Panc1 (cell line): ENCODE measurements at regions not wholly inside any gene's neighbourhood (a gene's known extent, or its start where the extent isn't known, plus 50 kb on each side); places are given as distances from the start of the nearest gene placed in this dataset.

ENCODE experiments used
- ATAC-seq: fragments of 200-7000 bp; cut with Tn5 transposase; 2 replicates; pipeline ENCODE4 v1.9.1; 2020; ENCODE audit warnings: mild to moderate bottlenecking, moderate library complexity
- BruUV-seq: library from RNA; stranded (reverse); fragments of 400-500 nt; replicated peaks from 2 replicates; lab custom pipeline; 2021; lab: Mats Ljungman, UMichigan
- CTCF ChIA-PET: fragments of 300-600 bp; sonication (Branson Sonifier 250); formaldehyde crosslinking; loops from one replicate; lab custom pipeline; 2022; ENCODE audit warnings: antibody characterized with exemption; lab: Charles Lee
- POLR2A ChIA-PET: fragments of 300-600 bp; sonication (Branson Sonifier 250); formaldehyde crosslinking; loops from one replicate; lab custom pipeline; 2022; ENCODE audit warnings: antibody characterized with exemption; lab: Charles Lee
- DNase-seq: peaks from one replicate; pipeline ENCODE4 v3.0.0-alpha.2; 2010; ENCODE audit warnings: low read depth, low spot score
- H3K27ac ChIP-seq: 2 replicates; pipeline ENCODE4 v1.5.1; 2011; ENCODE audit warnings: mild to moderate bottlenecking, low read length, inconsistent platforms
- H3K27me3 ChIP-seq: fragments of 200-500 bp; sonication (Bioruptor generic); 2 replicates; pipeline ENCODE4 v1.6.0; 2014; ENCODE audit warnings: low read length, inconsistent platforms; ENCODE audit not compliant: control insufficient read depth, insufficient read depth
- H3K36me3 ChIP-seq: fragments of 200-500 bp; sonication (Bioruptor generic); 2 replicates; pipeline ENCODE4 v1.5.1; 2014; ENCODE audit warnings: inconsistent platforms, mild to moderate bottlenecking, low read length, moderate library complexity; ENCODE audit not compliant: control insufficient read depth, insufficient read depth
- H3K4me1 ChIP-seq: 2 replicates; pipeline ENCODE4 v1.5.1; 2011; ENCODE audit warnings: inconsistent platforms, mild to moderate bottlenecking, low read length, moderate library complexity; ENCODE audit not compliant: control insufficient read depth, insufficient read depth
- H3K4me3 ChIP-seq, 2 experiments: 2 replicates each; pipeline ENCODE4 v1.5.1; 2011 to 2012; ENCODE audit warnings: low read depth in 2 of 2, low read length in 2 of 2, mild to moderate bottlenecking in 2 of 2, inconsistent platforms in 1 of 2, moderate library complexity in 1 of 2
- H3K9me3 ChIP-seq: fragments of 200-500 bp; sonication (Bioruptor generic); 2 replicates; pipeline ENCODE4 v1.5.1; 2014; ENCODE audit warnings: low read depth, mild to moderate bottlenecking, inconsistent platforms, low read length, moderate library complexity; ENCODE audit not compliant: control insufficient read depth, insufficient read depth
- CTCF ChIP-seq: fragments of 450-650 bp; IDR thresholded peaks from 2 replicates; pipeline ENCODE4 v1.5.1; 2017; ENCODE audit warnings: mild to moderate bottlenecking
- POLR2AphosphoS5 ChIP-seq: IDR thresholded peaks from 2 replicates; pipeline ENCODE4 v1.6.1; 2012; ENCODE audit warnings: mild to moderate bottlenecking, low read depth, low read length, moderate library complexity
- REST ChIP-seq, 2 experiments: IDR thresholded peaks; 2 replicates each; pipeline ENCODE4 v1.6.1; 2011 to 2012; ENCODE audit warnings: low read depth in 2 of 2, control low read depth in 1 of 2, low read length in 1 of 2, mild to moderate bottlenecking in 1 of 2, moderate library complexity in 1 of 2; ENCODE audit not compliant: insufficient read depth in 1 of 2
- SIN3A ChIP-seq: IDR thresholded peaks from 2 replicates; pipeline ENCODE4 v1.6.1; 2012; ENCODE audit warnings: low read depth, mild to moderate bottlenecking, low read length, moderate library complexity, borderline replicate concordance; ENCODE audit not compliant: insufficient read depth
- TCF7L2 ChIP-seq: IDR thresholded peaks from 2 replicates; pipeline ENCODE4 v1.6.1; 2011; ENCODE audit warnings: mild to moderate bottlenecking, low read depth, low read length, inconsistent platforms
- in situ Hi-C: cut with HindIII; loops from 2 replicates; pipeline ENCODE4 v1.10.0; 2016; ENCODE audit warnings: low sequenced_read_pairs, low pct_unique_long_range_greater_than_20kb
- intact Hi-C: fragments of 100-400 bp; cut with micrococcal nuclease; formaldehyde crosslinking; loops from one replicate; pipeline ENCODE4 v1.10.0; 2022; ENCODE audit not compliant: unreplicated experiment

- H3K27ac ChIP-seq, result no peak overlapping the region
- DNase-seq, result no peak
- intact Hi-C loops (no loop called here), in situ Hi-C loops (no loop called here)
- TF ChIP-seq CTCF (no peak), SIN3A (no peak), POLR2AphosphoS5 (no peak), TCF7L2 (no peak), REST (IDR thresholded peaks at IDR 0.05; ENCODE audit: insufficient read depth in 1 of 2, low read depth in 2 of 2, low read length in 1 of 2) (no peak)
- no TSS peak for BruUV-seq
- ChIA-PET POLR2A (no interaction called here), CTCF (no interaction called here)
- H3K27me3 ChIP-seq, result 0 out of 2 replicates have a peak, but pooled peaks cover 2% of the 10 kb centered on the region
- ATAC-seq, result no peak
- no peaks in the 10 kb centered on the region for H3K4me1 ChIP-seq
- no peak overlapping the region for H3K4me3 ChIP-seq
- no peaks in the 10 kb centered on the region for H3K36me3 ChIP-seq
- no peaks in the 10 kb centered on the region for H3K9me3 ChIP-seq
Observed at GRCh38 chr10:117674201-117674600, 131.7 kb downstream of the EMX2 start.

GRCh38 chr10:117674646-117675045 lies 132.1 kb downstream of the EMX2 start:
- POLR2A ChIA-PET, result no interaction called here
- no peak overlapping the region for H3K27ac ChIP-seq
- BruUV-seq, result no TSS peak
- CTCF ChIA-PET, result interaction anchor here (0.6 kb wide), 1 partner anchor 49 kb away, joined by 3 read pairs; no protein-coding TSS in a partner anchor
- intact Hi-C loops (no loop called here), in situ Hi-C loops (no loop called here)
- ATAC-seq, result no peak
- no peaks in the 10 kb centered on the region for H3K9me3 ChIP-seq
- H3K36me3 ChIP-seq, result no peaks in the 10 kb centered on the region
- TF ChIP-seq TCF7L2 (no peak), POLR2AphosphoS5 (no peak), CTCF (no peak), SIN3A (no peak), REST (IDR thresholded peaks at IDR 0.05; ENCODE audit: insufficient read depth in 1 of 2, low read depth in 2 of 2, low read length in 1 of 2) (no peak)
- H3K4me1 ChIP-seq, result no peaks in the 10 kb centered on the region
- H3K4me3 ChIP-seq, result no peak overlapping the region
- DNase-seq, result no peak
- 0 out of 2 replicates have a peak, but pooled peaks cover 2% of the 10 kb centered on the region for H3K27me3 ChIP-seq
